Activated CD8-positive, alpha-beta T cell treated with anti-CD3 and anti-CD28 coated beads for 36 hours (primary cell): ENCODE measurements at regions not wholly inside any gene's neighbourhood (a gene's known extent, or its start where the extent isn't known, plus 50 kb on each side); places are given as distances from the start of the nearest gene placed in this dataset.

Experiments used
- ATAC-seq: fragments of 200-7000 bp; cut with Tn5 transposase; one replicate; pipeline ENCODE4 v1.10.0; 2021; ENCODE audit warnings: mild to moderate bottlenecking, moderate library complexity
- CTCF ChIA-PET: fragments of 350-600 bp; sonication (Branson Sonifier 250); formaldehyde crosslinking; loops from one replicate; lab custom pipeline; 2021; ENCODE audit warnings: antibody characterized with exemption; lab: Charles Lee
- POLR2A ChIA-PET: fragments of 350-600 bp; sonication (Branson Sonifier 250); formaldehyde crosslinking; loops from one replicate; lab custom pipeline; 2021; ENCODE audit warnings: antibody characterized with exemption; lab: Charles Lee
- DNase-seq: peaks from one replicate; pipeline ENCODE4 v3.0.0-alpha.2; 2020
- H3K27ac Mint-ChIP-seq: one replicate; pipeline ENCODE4 v1.8.0; 2021; ENCODE audit warnings: mild to moderate bottlenecking, mixed read lengths
- H3K27me3 Mint-ChIP-seq: one replicate; pipeline ENCODE4 v1.8.0; 2021; ENCODE audit warnings: mixed read lengths
- H3K36me3 Mint-ChIP-seq: one replicate; pipeline ENCODE4 v1.8.0; 2021; ENCODE audit warnings: low read depth, mixed read lengths
- H3K4me1 Mint-ChIP-seq: one replicate; pipeline ENCODE4 v1.8.0; 2021; ENCODE audit warnings: low read depth, mixed read lengths
- H3K4me3 Mint-ChIP-seq: one replicate; pipeline ENCODE4 v1.8.0; 2021; ENCODE audit warnings: mild to moderate bottlenecking, moderate library complexity, mixed read lengths
- H3K9me3 Mint-ChIP-seq: one replicate; pipeline ENCODE4 v1.8.0; 2021; ENCODE audit warnings: mixed read lengths
- intact Hi-C: fragments of 100-400 bp; cut with micrococcal nuclease; formaldehyde crosslinking; loops from one replicate; pipeline ENCODE4 v1.10.0; 2022
- TF ChIP-seq, protein P1 (sequence below): fragments of 200-600 bp; IDR thresholded peaks from one replicate; pipeline ENCODE4 v1.8.0; 2022; ENCODE audit warnings: antibody characterized with exemption, mild to moderate bottlenecking

DNA sequence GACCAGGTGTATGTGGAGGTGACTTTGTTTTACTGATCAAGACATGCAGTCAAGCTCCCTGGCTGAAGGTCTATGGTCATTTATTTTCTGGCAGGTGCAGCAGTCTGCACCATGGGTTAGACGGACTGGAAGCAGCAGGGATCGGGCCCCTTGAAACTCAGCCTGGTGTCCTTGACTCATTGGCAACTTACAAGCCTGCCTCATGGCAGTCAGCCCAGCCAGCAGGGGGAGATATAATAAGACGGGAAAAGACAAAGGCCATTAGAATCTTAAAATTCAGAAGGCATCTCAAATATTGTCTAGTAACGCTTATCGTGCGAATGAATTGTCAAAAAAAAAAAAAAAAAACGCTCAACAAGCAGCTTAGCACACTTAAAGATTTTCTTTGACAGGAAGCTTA lies 308.2 kb downstream of the EN1 start:
- no peaks in the 10 kb centered on the region for H3K36me3 Mint-ChIP-seq
- ATAC-seq, result no peak
- TF ChIP-seq, protein P1, sequence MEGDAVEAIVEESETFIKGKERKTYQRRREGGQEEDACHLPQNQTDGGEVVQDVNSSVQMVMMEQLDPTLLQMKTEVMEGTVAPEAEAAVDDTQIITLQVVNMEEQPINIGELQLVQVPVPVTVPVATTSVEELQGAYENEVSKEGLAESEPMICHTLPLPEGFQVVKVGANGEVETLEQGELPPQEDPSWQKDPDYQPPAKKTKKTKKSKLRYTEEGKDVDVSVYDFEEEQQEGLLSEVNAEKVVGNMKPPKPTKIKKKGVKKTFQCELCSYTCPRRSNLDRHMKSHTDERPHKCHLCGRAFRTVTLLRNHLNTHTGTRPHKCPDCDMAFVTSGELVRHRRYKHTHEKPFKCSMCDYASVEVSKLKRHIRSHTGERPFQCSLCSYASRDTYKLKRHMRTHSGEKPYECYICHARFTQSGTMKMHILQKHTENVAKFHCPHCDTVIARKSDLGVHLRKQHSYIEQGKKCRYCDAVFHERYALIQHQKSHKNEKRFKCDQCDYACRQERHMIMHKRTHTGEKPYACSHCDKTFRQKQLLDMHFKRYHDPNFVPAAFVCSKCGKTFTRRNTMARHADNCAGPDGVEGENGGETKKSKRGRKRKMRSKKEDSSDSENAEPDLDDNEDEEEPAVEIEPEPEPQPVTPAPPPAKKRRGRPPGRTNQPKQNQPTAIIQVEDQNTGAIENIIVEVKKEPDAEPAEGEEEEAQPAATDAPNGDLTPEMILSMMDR, result no peak
- no peaks in the 10 kb centered on the region for H3K4me1 Mint-ChIP-seq
- ChIA-PET POLR2A (interaction anchor here (0.6 kb wide), 1 partner anchor 274 kb away, joined by 3 read pairs; no protein-coding TSS in a partner anchor), CTCF (interaction anchor here (1.3 to 1.4 kb wide), 3 partner anchors 18 to 316 kb away, joined by 3 to 5 read pairs (median 5); no protein-coding TSS in a partner anchor)
- no peak overlapping the region for H3K27ac Mint-ChIP-seq
- H3K27me3 Mint-ChIP-seq, result no peaks in the 10 kb centered on the region
- H3K9me3 Mint-ChIP-seq, result no peaks in the 10 kb centered on the region
- no peak overlapping the region for H3K4me3 Mint-ChIP-seq
- DNase-seq, result peak; percentile 12
- intact Hi-C loops, result loop anchor here (5.0 kb wide), 1 partner anchor 318 kb away; no protein-coding TSS in a partner anchor

DNA sequence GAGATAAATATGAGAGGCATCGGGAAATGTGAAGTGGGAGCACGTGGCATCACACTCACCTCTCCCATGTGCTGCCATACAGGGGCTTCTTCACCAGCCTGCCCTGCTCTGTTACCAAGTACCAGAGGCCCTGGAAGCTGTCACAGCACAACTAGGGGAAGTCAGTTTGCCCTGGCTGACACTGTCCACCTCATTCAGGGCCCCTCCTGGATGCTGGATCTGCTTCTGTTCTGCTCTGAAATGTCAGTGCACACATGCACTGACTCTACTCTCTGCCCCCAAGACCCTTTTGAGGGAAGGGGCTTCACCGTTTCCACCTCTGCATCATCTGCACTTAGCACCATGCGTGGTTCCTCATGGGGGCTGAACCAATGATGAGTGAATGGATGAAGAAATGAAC lies 311.1 kb downstream of the EN1 start:
- ATAC-seq (no peak), DNase-seq (no peak)
- Mint-ChIP-seq H3K36me3 (no peaks in the 10 kb centered on the region), H3K9me3 (no peaks in the 10 kb centered on the region), H3K27me3 (peaks cover 1% of the 10 kb centered on the region), H3K4me3 (no peak overlapping the region), H3K4me1 (no peaks in the 10 kb centered on the region), H3K27ac (no peak overlapping the region)
- CTCF ChIA-PET, result no interaction called here
- POLR2A ChIA-PET, result no interaction called here
- TF ChIP-seq, protein P1, result no peak
- intact Hi-C loops, result loop anchor here (5.0 kb wide), 1 partner anchor 321 kb away; no protein-coding TSS in a partner anchor

DNA sequence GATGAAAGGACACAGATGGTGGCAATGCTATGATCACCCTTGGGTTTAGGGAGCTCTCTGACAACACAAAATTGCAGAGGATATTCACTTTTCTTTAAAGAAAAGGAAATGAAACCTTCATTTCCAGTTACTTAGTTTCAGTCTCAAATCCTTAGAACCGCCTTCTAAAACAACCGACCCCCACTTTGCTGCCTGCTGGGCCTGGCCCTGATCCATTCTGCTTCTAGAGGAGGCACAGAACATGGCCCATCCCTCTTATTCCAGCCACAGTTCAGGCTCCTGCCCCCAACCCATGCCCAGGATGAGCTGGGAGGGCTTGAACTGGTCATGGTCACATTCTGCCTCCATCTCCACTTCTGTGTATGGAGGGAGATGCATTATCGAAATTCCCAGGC lies 311.6 kb downstream of the EN1 start:
- DNase-seq, result no peak
- ATAC-seq, result no peak
- CTCF ChIA-PET, result interaction anchor here (1.3 kb wide), 1 partner anchor 19 kb away, joined by 3 read pairs; no protein-coding TSS in a partner anchor
- POLR2A ChIA-PET, result no interaction called here
- intact Hi-C loops, result loop anchor here (5.0 kb wide), 1 partner anchor 321 kb away; no protein-coding TSS in a partner anchor
- Mint-ChIP-seq H3K4me3 (no peak overlapping the region), H3K9me3 (no peaks in the 10 kb centered on the region), H3K27ac (no peak overlapping the region), H3K4me1 (no peaks in the 10 kb centered on the region), H3K36me3 (no peaks in the 10 kb centered on the region), H3K27me3 (peaks cover 1% of the 10 kb centered on the region)
- TF ChIP-seq, protein P1, result no peak

DNA sequence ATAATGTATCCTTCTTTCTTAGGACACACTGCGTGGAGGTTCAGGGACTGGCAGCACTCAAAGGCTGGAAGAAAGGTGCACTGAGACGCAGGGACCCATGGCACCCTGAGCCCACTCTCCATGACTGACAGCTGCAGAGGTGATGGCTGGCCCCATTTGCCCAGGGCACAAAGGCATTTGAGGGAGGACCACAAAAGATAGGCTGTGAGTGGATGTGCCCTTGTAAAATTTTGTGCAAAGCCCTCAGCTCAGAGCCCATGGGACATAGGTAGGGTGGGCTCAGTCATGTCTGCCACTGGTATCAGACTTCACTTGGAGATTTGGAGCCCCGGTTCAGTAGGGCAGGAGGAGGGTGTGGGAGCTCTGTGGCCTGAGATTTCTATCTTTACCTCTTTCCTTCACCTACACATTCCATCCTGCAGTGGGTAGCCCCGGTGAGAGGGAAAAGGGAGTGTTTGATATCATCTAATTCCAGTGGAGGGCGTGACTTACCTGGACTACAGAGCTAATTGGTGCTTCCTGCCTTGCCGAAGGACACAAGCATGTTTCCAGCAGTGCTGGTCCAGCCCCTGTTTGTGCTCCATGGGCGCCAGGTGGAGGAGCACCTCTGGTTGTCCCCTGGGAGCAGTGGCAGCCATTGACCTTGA lies 312.2 kb downstream of the EN1 start:
- H3K9me3 Mint-ChIP-seq, result no peaks in the 10 kb centered on the region
- no peaks in the 10 kb centered on the region for H3K4me1 Mint-ChIP-seq
- no peak overlapping the region for H3K27ac Mint-ChIP-seq
- intact Hi-C loops, result loop anchor here (5.0 kb wide), 1 partner anchor 322 kb away; no protein-coding TSS in a partner anchor
- H3K27me3 Mint-ChIP-seq, result peaks cover 1% of the 10 kb centered on the region
- POLR2A ChIA-PET, result interaction anchor here (0.9 kb wide), 1 partner anchor 25 kb away, joined by 3 read pairs; no protein-coding TSS in a partner anchor
- DNase-seq (no peak), ATAC-seq (no peak)
- TF ChIP-seq, protein P1, result no peak
- no peak overlapping the region for H3K4me3 Mint-ChIP-seq
- H3K36me3 Mint-ChIP-seq, result no peaks in the 10 kb centered on the region
- CTCF ChIA-PET, result interaction anchor here (1.3 kb wide), 1 partner anchor 19 kb away, joined by 3 read pairs; no protein-coding TSS in a partner anchor

DNA sequence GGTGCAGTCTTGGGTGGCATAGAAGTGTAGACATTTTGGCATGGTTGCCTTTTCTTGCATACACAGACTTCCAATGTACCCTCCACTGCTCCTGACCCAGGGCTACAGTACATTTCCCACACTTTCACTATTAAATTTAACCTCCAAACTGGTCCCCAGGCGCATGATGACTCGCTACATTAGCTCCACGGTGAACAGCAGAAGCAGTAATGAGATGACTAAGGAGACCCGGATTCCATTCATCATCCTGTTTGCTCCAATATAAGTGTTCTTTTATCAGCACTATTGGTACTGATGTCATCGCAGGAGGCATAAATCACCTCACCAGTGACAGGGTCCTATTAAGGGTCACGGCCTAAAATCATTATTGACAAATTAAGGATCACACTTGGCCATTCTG lies 316.5 kb downstream of the EN1 start:
- ChIA-PET CTCF (no interaction called here), POLR2A (no interaction called here)
- TF ChIP-seq, protein P1, result no peak
- no peaks in the 10 kb centered on the region for H3K4me1 Mint-ChIP-seq
- H3K4me3 Mint-ChIP-seq, result no peak overlapping the region
- peaks cover 4% of the 10 kb centered on the region for H3K27me3 Mint-ChIP-seq
- ATAC-seq (no peak), DNase-seq (no peak)
- H3K9me3 Mint-ChIP-seq, result no peaks in the 10 kb centered on the region
- no peaks in the 10 kb centered on the region for H3K36me3 Mint-ChIP-seq
- intact Hi-C loops, result no loop called here
- H3K27ac Mint-ChIP-seq, result no peak overlapping the region
